HG03457 (cell line): ENCODE measurements at regions not wholly inside any gene's neighbourhood (a gene's known extent, or its start where the extent isn't known, plus 50 kb on each side); places are given as distances from the start of the nearest gene placed in this dataset.

ENCODE experiments used
- ATAC-seq: cut with Tn5 transposase; IDR thresholded peaks from one replicate; pipeline ENCODE4 v1.9.1; 2021; ENCODE audit warnings: moderate number of reproducible peaks; ENCODE audit not compliant: unreplicated experiment

GRCh38 chr13:50692396-50692915 is 151.0 kb downstream of the DLEU7 start:
- no peak for ATAC-seq

- no peak for ATAC-seq
Observed at GRCh38 chr13:50693727-50694126, 149.8 kb downstream of the DLEU7 start.

- no peak for ATAC-seq
Observed at GRCh38 chr13:50697746-50698539, 145.5 kb downstream of the DLEU7 start.

GRCh38 chr13:50699874-50700663 is 143.4 kb downstream of the DLEU7 start:
- ATAC-seq: no peak

GRCh38 chr13:50700664-50701305 is 142.7 kb downstream of the DLEU7 start:
- ATAC-seq: no peak

- ATAC-seq: no peak
Observed at GRCh38 chr13:50701469-50701868, 142.0 kb downstream of the DLEU7 start.

- ATAC-seq: no peak
Observed at GRCh38 chr13:50706505-50706904, 137.0 kb downstream of the DLEU7 start.

GRCh38 chr13:50707628-50708027 is 135.9 kb downstream of the DLEU7 start:
- no peak for ATAC-seq

- ATAC-seq: no peak
Observed at GRCh38 chr13:50708461-50708860, 135.0 kb downstream of the DLEU7 start.

- no peak for ATAC-seq
Observed at GRCh38 chr13:50709058-50709457, 134.4 kb downstream of the DLEU7 start.

GRCh38 chr13:50711131-50711815 is 132.2 kb downstream of the DLEU7 start:
- no peak for ATAC-seq

- no peak for ATAC-seq
Observed at GRCh38 chr13:50711996-50712395, 131.5 kb downstream of the DLEU7 start.

GRCh38 chr13:50712456-50712855 is 131.0 kb downstream of the DLEU7 start:
- no peak for ATAC-seq

- no peak for ATAC-seq
Observed at GRCh38 chr13:50712881-50713280, 130.6 kb downstream of the DLEU7 start.

GRCh38 chr13:50713523-50714248 is 129.8 kb downstream of the DLEU7 start:
- no peak for ATAC-seq

GRCh38 chr13:50714891-50715290 is 128.6 kb downstream of the DLEU7 start:
- no peak for ATAC-seq

GRCh38 chr13:50715402-50716146 is 127.9 kb downstream of the DLEU7 start:
- ATAC-seq: no peak

GRCh38 chr13:50720861-50721671 is 122.4 kb downstream of the DLEU7 start:
- no peak for ATAC-seq

- no peak for ATAC-seq
Observed at GRCh38 chr13:50721672-50721992, 121.9 kb downstream of the DLEU7 start.
